ENCODE measurements at regions not wholly inside any gene's neighbourhood (a gene's known extent, or its start where the extent isn't known, plus 50 kb on each side); places are given as distances from the start of the nearest gene placed in this dataset.

GRCh38 chr6:14333556-14334305 lies 216.2 kb downstream of the CD83 start:
- Mint-ChIP-seq H3K36me3 (ENCODE audit: low read depth) (no peaks in the 10 kb centered on the region), H3K4me3 (no peak overlapping the region), H3K27me3 (no peaks in the 10 kb centered on the region), H3K4me1 (ENCODE audit: low read depth) (peaks cover 2% of the 10 kb centered on the region), H3K27ac (no peak overlapping the region), H3K9me3 (peaks cover 9% of the 10 kb centered on the region)
- POLR2A ChIA-PET: interaction anchor here (1.0 kb wide), 1 partner anchor 191 kb away, joined by 3 read pairs; no protein-coding TSS in a partner anchor
- intact Hi-C loops (cut with micrococcal nuclease): no loop called here
- ATAC-seq (no peak), DNase-seq (no peak)
- TF ChIP-seq, protein P1, sequence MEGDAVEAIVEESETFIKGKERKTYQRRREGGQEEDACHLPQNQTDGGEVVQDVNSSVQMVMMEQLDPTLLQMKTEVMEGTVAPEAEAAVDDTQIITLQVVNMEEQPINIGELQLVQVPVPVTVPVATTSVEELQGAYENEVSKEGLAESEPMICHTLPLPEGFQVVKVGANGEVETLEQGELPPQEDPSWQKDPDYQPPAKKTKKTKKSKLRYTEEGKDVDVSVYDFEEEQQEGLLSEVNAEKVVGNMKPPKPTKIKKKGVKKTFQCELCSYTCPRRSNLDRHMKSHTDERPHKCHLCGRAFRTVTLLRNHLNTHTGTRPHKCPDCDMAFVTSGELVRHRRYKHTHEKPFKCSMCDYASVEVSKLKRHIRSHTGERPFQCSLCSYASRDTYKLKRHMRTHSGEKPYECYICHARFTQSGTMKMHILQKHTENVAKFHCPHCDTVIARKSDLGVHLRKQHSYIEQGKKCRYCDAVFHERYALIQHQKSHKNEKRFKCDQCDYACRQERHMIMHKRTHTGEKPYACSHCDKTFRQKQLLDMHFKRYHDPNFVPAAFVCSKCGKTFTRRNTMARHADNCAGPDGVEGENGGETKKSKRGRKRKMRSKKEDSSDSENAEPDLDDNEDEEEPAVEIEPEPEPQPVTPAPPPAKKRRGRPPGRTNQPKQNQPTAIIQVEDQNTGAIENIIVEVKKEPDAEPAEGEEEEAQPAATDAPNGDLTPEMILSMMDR (IDR thresholded peaks at IDR 0.05): no peak
- CTCF ChIA-PET: no interaction called here

- ATAC-seq (no peak), DNase-seq (no peak)
- ChIA-PET CTCF (interaction anchor here (1.8 kb wide), 1 partner anchor 13 kb away, joined by 5 read pairs; no protein-coding TSS in a partner anchor), POLR2A (no interaction called here)
- H3K27ac Mint-ChIP-seq: no peak overlapping the region
- intact Hi-C loops (cut with micrococcal nuclease): no loop called here
- peaks cover 2% of the 10 kb centered on the region for H3K4me1 Mint-ChIP-seq (ENCODE audit: low read depth)
- H3K36me3 Mint-ChIP-seq (ENCODE audit: low read depth): no peaks in the 10 kb centered on the region
- no peaks in the 10 kb centered on the region for H3K27me3 Mint-ChIP-seq
- TF ChIP-seq, protein P1 (IDR thresholded peaks at IDR 0.05): no peak
- peaks cover 9% of the 10 kb centered on the region for H3K9me3 Mint-ChIP-seq
- no peak overlapping the region for H3K4me3 Mint-ChIP-seq
Observed at GRCh38 chr6:14335071-14335470, 217.5 kb downstream of the CD83 start.

- Mint-ChIP-seq H3K4me3 (no peak overlapping the region), H3K9me3 (peaks cover 9% of the 10 kb centered on the region), H3K4me1 (ENCODE audit: low read depth) (peaks cover 2% of the 10 kb centered on the region), H3K27ac (no peak overlapping the region), H3K27me3 (no peaks in the 10 kb centered on the region), H3K36me3 (ENCODE audit: low read depth) (no peaks in the 10 kb centered on the region)
- ATAC-seq (no peak), DNase-seq (no peak)
- TF ChIP-seq, protein P1 (IDR thresholded peaks at IDR 0.05): no peak
- POLR2A ChIA-PET: interaction anchor here (1.2 kb wide), 1 partner anchor 11 kb away, joined by 3 read pairs; no protein-coding TSS in a partner anchor
- intact Hi-C loops (cut with micrococcal nuclease): no loop called here
- CTCF ChIA-PET: interaction anchor here (0.6 to 1.5 kb wide), 2 partner anchors 20 to 267 kb away, joined by 3 to 4 read pairs; no protein-coding TSS in a partner anchor
Observed at GRCh38 chr6:14337152-14337551, 219.6 kb downstream of the CD83 start.

DNA sequence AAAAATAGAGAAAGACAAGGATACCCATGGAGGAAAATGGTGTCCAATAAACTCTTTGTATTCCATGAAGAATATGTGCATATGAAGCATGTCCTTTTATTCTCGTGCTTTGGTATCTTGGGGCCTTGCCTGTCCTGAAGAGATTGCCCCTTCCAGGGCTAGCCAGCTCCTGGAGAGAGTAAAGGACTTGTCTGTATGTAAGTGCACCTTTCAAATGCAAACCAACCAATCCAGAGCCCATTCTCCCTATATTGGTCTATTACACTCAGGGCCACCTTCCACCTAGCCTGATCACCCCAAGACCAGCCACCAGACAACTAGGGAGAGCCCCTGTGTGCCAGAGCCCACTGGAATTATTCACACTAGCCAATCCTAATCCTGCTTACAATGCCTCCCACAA lies 221.6 kb downstream of the CD83 start:
- POLR2A ChIA-PET: no interaction called here
- Mint-ChIP-seq H3K4me1 (ENCODE audit: low read depth) (peaks cover 2% of the 10 kb centered on the region), H3K36me3 (ENCODE audit: low read depth) (no peaks in the 10 kb centered on the region), H3K27me3 (no peaks in the 10 kb centered on the region), H3K9me3 (peaks cover 9% of the 10 kb centered on the region), H3K4me3 (no peak overlapping the region), H3K27ac (no peak overlapping the region)
- DNase-seq: no peak
- TF ChIP-seq, protein P1 (IDR thresholded peaks at IDR 0.05): no peak
- CTCF ChIA-PET: no interaction called here
- intact Hi-C loops (cut with micrococcal nuclease): no loop called here
- ATAC-seq: no peak
